GM03348 (cell line): ENCODE measurements at regions not wholly inside any gene's neighbourhood (a gene's known extent, or its start where the extent isn't known, plus 50 kb on each side); places are given as distances from the start of the nearest gene placed in this dataset.

ENCODE experiments used
- DNase-seq: peaks from one replicate; pipeline ENCODE4 v3.0.0; 2012; ENCODE audit warnings: low spot score

DNA sequence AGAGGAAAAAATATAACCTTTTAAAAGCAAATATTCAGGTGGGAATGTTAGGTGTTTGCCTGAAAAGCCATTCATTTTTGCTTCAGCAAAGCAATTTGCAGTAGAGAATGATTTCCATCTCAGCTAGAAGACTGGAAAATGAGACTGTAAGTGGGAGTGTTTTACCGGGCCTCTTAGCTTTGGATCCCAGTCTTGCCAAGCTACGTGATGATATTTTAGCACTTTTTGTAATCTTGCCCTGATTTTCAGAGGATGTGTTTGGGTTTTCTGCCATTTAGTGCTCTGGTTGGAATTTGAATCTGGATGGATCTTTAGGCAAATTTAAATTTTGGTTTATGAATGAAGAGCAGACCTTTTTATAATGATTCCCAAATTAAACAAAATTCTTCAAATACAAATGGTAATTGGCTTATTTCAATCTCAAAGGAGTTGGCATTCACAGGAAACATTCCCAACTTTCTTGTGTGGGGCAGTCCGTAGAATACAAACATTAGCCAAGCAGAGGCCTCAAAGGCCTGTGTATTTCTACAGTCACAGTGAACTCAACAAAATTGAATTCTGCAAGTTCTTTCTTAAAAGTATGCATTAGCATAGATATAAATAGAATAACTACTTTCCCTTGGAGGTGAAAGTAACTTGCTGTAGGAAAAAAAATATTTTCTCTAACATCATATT lies 646.4 kb downstream of the CDY2B start:
- DNase-seq, result no peak

DNA sequence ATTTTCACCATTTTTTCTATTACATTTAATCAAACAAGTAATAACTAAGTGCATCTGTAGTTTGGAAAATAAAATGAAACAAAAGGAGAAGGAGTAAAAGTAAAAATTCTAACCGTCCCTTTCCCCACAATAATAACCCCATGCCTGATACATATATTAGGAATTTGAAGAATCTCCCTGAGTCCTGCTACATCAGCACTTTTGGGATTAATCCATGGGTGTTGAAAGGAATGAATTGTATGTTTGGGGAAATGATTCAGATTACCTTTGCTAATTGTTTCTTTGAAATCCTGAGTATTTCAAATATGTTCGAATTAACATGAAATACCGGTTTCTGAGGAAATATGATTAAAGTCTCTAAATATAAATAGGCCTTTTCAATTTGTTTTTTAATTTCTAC lies 648.0 kb downstream of the CDY2B start:
- DNase-seq, result no peak

DNA sequence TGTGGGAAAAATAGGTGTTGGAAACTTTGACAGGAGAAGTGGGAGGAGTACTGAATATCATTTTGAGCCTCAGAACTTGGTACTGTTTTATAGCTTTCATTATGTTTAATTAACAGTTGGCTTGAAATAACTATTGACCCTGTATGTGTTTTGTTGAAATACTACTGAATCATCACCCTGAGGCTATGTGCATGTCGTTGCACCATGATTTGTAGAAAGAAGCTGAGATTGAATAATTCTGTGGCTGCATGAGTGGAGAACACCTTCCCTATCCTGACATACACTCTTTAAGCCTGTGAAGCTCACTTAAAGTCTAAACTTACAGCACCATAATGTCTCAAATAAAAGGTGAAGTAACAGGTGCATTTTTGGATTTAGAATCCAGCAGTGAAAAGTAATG lies 656.5 kb downstream of the CDY2B start:
- DNase-seq, result no peak

DNA sequence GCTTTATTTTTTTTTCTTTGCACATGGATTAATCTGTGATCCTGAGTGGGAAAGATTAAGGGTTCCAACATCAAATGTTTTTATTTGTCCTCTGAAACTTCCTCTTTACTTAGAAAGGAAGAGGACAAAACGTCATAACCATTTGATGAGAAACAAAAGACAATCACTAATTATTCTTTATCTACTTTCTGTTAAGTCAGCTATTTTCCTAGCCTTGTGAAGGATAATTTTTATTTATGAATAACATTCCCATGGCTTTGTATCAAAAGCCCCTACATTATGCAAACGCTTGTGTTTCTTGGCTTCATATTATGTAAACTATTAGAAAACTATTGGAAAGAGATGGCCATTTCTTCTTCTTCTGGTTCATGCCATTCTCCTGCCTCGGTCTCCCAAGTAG lies 677.6 kb downstream of the CDY2B start:
- no peak for DNase-seq

DNA sequence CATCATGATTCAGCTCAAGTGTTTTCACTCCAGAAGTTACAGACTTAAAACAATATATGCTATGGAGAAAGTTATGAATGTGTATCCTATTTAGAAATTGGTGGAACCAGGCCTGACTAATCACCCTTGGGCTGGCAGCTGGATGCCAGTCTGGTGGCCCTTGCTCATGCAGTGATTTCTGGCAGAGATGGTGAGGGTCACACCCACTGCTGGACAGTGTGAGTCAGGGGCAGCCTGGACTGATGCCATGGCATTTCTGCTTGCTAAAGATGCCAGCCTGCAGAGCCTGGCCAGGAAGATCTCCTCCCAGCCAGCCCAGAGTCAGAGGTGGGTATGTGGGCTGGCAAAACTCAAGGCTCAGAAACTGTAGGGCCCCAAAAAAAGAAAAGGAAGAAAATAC lies 695.7 kb downstream of the CDY2B start:
- no peak for DNase-seq

DNA sequence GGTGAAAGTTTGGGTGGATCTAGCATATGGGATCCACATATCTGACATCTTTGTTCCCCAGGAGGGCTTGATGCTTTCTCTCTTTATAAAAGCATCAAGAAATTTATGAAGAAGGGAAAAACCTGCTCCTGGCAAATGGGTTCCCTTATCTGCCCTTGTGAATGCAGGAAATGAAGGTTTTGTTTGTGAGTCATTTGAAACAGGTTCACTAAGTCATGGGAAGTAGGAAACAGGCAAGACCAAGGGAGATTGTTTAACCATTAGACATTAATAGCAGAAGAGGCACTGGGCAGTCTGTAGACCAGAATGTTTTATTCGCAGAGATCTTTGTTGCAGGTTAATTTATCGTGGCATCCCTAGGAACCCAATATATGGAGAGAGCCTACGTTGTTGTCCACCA lies 713.1 kb downstream of the CDY2B start:
- DNase-seq, result no peak

DNA sequence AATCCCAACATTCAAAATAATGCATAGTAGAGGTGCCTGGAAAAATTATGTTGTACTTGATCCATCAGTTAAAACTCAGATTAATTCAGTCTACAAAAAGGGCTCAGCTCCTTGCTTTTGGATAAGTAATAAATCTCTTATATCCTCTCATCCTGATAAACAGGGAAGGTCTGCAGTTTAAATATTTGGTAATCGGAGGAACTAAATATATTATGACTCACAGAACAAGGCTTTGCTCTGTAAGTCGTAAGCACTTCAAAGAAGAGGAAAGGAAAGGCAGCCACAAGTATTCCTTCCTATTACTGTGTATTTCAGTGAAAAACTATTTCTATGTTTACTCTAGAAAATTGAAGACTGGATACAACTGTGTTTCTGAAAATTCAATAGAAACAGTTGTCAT lies 757.9 kb downstream of the CDY2B start:
- DNase-seq, result no peak

DNA sequence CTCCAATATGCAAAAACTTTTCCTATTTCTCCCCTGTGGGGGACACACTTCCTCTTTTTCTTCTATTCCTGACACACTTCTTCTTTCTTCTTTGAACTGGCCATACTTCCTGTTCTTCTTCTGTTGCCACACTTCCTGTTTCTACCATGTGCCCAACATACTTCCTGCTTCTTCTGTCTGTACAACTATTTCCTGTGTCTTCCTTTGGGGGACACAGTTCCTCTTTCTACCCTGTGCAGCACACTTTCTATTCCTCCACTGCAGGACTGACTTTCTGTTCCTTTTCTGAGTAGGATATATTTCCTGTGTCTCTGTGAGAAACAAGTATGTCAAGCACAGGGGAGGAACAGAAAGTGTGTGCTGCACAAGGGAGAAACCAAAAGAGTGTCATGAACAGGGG lies 794.7 kb downstream of the CDY2B start:
- no peak for DNase-seq

DNA sequence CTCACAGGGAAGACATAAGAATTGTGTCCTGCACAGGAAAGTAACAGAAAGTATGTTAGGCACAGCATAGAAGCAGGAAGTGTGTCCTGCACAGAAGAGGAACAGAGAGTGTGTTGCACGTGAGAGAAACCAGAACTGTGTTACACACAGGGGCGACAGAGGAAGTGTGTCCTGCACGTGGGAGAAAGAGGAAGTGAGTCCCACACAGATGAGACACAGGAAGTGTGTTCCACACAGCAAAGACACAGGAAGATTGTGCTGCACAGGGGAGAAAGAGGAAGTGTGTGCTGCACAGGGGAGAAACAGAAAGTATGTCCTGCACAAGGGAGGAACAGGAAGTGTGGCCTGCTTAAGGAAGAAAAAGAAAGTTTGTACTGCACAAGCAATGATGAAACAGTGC lies 800.1 kb downstream of the CDY2B start:
- DNase-seq, result no peak

DNA sequence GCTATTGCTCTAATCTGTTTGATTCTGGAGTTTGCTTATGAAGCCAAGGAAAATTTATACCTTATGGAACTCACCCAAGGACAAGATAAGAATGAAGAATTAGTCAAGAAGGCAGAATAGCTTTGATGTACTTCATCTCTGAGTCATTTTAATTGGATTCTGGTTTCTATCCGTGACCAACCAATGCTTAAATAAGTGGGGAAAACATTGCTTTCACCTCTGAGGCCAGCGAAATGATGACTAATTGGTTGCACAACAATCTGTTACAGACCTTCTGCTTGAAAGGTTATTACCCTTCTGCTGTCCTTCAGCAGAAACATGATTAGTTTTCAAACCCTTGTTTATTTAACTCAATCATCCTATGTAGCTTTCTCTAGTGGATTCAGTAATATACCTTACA lies 812.7 kb downstream of the CDY2B start:
- no peak for DNase-seq

DNA sequence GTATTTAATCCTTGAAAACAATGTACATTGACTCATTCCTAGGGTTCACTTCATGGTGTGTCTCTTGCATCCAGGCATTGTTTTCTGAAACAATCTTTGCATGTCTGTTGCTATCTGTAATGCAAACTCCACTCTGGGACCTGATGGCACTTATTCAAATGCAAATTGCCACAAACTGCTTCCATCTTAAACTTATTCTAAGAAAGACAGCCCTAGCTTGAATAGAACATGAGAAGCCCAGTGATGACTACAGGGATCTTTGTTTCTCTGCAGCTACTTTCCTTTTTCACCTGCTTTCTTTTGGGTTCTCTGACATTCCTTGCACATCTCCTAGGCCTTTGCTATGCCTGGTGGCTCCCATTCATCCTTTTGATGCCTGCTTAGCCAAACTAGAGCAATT lies 827.0 kb downstream of the CDY2B start:
- DNase-seq, result no peak

DNA sequence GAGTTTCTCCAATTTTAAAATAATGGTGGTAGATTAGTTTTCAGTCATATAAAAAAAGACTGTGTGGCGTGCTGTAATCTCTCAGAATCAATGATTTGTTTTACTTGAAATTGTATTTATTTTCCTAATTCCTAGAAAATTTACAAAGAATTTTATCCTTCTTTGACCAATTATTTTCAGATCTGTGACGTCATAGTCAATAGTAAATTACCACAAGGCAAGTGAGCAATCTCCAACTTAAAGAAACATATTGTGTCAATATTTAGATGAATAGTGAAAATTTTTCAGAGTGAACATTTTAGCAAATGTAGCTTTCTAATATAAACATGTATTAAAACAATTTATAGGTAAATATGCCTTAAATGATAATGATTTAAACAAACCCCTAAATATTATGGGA lies 829.6 kb downstream of the CDY2B start:
- DNase-seq, result no peak

DNA sequence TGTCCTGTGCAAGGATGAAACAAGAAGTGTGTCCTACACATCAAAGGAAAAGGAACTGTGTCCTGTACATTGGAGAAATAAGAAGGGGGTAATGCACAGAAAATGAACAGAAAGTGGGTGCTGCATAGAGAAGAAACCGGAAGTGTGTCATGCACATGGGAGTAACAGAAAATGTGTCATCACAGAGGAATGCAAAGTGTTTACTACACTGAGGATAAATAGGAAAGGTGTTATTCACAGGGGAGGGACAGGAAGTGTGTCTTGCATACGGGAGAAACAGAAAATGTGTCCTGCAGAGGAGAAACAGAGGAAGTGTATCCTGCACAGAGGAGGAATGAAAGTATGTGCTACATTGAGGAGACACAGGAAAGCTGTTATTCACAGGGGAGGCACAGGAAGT lies 834.9 kb downstream of the CDY2B start:
- no peak for DNase-seq

DNA sequence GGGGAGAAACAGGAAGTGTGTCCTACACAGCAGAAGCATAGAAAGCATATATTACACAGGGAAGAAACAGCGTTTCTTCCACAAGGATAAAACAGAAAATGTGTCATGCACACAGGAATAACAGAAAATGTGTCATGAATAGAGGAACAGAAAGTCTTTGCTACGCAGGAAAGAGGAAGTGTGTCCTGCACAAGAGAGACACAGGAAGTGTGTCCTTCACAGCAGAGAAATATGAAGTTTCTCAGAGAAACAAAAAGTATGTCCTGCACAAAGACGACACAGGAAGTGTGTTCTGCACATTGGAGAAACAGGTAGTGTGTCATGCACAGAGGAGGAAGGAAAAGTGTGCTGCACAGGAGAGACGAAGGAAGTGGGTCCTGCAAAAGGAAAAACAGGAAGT lies 835.3 kb downstream of the CDY2B start:
- no peak for DNase-seq

DNA sequence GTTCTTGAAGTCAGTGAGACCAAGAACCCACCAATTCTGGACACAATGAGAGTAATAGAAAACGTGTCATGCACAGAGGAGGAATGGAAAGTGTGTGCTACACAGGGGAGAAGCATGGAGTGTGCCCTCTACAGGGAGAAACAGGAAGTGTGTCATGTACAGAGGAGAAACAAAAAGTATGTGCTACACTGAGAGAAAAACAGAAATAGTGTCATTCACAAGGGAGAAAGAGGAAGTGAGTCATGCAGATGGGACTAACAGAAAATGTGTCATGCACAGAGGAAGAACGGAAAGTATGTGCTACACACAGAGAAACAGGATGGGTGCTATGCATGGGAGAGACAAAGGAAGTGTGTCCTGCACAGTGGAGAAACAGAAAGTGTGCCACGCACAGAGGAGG lies 835.7 kb downstream of the CDY2B start:
- no peak for DNase-seq

DNA sequence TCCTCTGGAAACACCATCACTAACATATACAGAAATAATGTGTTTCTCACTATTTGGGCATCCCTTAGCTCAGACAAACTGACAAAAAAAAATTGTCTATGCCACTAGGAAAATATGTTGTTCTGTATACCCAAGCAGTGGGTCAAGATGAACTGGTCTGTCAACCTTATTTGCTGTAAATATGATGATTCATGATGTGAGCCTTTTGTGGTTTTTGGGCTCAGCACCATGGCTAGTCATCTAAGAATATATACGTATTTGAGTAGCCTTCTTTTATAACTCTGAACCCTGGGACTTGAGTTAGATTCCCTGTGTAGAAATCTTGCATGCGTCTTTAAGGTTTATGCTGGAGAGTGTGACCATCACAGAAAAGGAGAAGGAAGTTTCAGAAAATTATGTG lies 841.6 kb downstream of the CDY2B start:
- DNase-seq, result no peak

DNA sequence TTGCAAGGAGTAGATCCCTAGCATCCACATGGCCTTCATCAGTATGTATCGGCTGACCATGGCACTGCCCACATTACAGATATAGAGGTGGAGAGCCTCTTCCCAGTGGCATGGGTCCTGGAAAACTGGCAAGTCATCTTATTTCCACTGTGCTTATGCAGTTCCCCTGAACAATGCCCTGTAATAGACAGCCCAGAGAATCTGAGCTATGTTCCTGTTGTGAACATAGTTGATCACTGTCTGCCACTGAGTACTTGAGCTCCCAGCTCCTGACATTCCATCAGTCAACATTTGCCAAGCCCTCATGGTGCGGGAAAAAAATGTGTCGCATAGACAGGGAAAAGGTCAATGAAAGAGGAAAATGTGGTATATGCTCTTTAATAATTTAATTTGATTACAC lies 861.9 kb downstream of the CDY2B start:
- DNase-seq, result no peak

DNA sequence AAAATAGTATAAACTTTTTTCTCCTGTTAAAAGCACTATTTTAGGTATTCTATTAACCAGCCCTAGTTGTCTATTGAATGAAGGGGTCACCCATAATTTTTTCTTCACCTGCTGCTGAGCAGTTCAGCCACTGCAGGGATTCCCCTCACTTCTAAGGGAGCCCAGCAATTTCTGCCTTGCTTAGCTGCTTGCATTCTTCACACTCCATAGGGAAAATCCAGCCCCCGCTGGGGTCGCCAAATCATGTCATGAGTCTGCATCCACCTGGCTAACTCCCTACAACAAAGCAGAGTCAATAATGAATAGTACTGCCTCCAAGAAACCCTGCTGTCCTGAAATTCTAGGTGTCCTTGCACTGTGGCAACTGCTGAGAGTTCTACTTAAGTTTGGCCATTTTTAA lies 886.5 kb downstream of the CDY2B start:
- no peak for DNase-seq

DNA sequence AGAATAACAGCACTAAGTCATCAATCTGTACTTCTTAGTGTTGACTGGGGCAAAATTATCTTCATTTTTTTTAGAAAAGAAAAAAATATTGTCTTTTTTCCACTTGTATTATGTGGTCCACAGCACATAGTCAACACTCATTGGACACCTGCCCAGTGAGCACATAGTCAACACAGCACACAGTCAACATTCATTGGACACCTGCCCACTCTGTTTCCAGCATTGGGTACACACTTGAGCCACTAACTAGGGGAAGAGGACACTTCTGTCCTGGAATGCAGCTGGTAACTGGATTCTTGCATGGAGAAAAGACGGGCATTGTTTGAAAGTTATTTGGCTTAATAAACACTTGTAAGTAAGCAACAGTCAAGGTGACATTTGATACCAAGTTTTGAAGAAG lies 898.2 kb downstream of the CDY2B start:
- no peak for DNase-seq

DNA sequence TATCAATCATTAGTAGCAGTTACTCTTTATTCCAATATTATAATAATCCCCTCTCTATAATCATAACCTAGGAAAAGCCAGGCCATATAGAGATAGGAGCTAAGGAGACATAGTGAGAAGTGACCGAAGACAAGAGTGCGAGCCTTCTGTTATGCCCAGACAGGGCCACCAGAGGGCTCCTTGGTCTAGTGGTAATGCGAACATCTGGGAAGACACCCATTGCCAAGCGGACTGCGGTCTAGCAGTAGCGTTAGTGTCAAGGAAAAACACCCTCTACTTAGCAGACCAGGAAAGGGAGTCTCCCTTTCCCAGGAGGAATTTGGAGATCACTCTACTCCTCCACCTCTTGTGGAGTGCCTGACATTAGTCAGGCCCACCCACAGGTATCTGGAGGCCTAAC lies 920.9 kb downstream of the CDY2B start:
- DNase-seq, result no peak

DNA sequence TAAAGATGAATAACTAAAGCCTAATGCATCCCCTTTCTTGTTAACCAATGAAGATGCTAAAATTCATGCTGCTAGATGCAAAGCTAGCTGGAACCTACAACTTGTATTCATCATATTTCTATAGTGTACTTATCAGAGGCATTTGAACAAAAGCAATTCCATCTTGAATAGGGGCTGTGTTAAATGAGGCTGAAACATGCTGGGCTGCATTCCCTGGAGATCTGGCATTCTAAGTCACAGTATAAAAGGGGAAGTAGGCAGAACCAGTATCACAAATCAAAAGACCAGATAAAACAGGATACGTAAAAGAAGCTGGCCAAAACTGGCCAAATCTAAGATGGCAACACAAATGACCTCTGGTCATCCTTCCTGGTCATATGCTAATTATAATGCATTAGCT lies 932.8 kb downstream of the CDY2B start:
- DNase-seq, result no peak
